ENCODE measurements at regions not wholly inside any gene's neighbourhood (a gene's known extent, or its start where the extent isn't known, plus 50 kb on each side); places are given as distances from the start of the nearest gene placed in this dataset.

GRCh38 chr14:28677381-28677780, 89.2 kb upstream of the FOXG1 start:
- TF ChIP-seq EZH2phosphoT487 (IDR thresholded peaks at IDR 0.05; ENCODE audit: insufficient read depth, low read depth) = no peak
- TF ChIP-seq EZH2 (IDR thresholded peaks at IDR 0.05; ENCODE audit: insufficient read depth, poor library complexity, severe bottlenecking) = no peak
